DMS79 (cell line): ENCODE measurements at regions not wholly inside any gene's neighbourhood (a gene's known extent, or its start where the extent isn't known, plus 50 kb on each side); places are given as distances from the start of the nearest gene placed in this dataset.

ENCODE experiments used
- DNase-seq: peaks from one replicate; lab custom pipeline; 2025; lab: John Stamatoyannopoulos, UW

GRCh38 chr3:168384990-168385389 lies 289.3 kb upstream of the GOLIM4 start:
- DNase-seq: no peak

DNA sequence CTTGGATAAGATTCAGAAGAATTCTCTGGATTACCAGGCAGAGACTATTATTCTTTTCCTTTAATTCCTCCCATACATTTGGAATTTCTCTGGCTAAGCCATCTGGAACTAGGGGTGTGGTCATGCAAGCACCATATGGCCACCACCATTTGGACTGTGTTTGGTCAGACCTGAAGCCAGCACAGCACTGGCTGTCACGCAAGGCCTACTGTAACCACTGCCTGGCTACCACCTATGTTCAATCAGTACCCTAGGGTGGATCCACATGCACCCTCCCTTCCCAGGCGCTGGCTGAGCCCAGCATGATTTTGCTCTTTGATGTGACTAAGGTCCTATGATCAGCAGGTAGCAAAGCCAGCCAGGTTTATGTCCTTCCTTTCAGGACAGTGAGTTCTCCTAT lies 287.8 kb upstream of the GOLIM4 start:
- no peak for DNase-seq

DNA sequence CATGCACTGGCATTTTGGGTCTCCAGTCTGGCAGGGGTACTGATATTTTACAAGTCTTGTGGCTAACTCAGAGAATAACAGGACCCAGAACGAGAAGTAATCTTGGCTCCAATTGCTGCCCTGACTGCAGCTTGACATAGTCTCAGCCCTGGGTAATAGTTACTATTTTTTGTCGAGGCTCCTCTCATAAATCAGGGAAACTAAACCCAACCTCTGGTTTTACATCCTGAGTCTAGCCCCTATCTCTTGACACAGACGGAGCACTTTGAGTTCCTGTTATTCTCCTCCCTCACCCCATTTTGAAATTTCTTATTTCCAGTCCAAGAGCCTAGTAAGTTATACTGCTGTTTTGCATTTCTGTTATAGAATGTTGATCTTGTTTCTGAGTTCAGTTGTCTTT lies 276.1 kb upstream of the GOLIM4 start:
- no peak for DNase-seq

GRCh38 chr3:168364967-168365366 lies 269.2 kb upstream of the GOLIM4 start:
- DNase-seq: no peak

GRCh38 chr3:168362661-168363247 lies 267.0 kb upstream of the GOLIM4 start:
- no peak for DNase-seq

DNA sequence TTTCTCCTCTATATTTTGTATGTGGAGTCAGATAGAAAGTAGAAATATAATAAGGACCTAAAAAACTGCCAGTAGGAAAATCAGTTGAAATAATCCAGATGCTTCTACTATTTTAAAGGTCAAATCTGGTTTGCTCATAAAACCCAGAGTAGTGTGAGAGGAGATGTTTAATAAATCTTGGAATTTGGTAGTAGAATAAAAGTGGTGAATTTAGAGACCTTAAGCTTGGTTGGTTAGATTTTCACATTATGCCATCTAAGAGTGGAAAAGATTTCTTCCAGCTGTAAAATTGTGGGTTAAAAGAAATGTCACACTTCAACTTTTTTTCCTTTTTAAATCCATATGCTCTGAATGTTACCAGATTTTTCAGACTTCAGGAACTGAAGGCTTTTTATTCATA lies 266.4 kb upstream of the GOLIM4 start:
- no peak for DNase-seq

DNA sequence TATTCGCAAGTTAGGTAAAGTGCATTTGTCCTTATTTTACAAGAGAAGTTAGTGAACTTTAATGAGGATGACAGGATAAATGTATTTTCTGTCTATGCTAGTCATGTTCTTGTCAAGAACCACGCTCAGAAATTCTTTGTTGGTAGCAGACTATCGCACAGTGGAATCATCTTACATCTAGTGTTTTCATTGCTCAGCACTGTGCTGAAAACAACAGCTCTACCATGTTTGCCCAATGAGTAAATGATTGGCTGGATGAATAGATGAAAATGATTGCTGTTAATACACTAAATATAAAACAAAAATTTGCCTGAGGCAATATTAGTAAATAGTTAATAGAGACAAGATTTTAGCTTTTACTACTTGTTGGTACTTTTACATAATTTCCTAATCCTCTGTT lies 265.3 kb upstream of the GOLIM4 start:
- DNase-seq: no peak

GRCh38 chr3:168342946-168343850 lies 247.5 kb upstream of the GOLIM4 start:
- no peak for DNase-seq

DNA sequence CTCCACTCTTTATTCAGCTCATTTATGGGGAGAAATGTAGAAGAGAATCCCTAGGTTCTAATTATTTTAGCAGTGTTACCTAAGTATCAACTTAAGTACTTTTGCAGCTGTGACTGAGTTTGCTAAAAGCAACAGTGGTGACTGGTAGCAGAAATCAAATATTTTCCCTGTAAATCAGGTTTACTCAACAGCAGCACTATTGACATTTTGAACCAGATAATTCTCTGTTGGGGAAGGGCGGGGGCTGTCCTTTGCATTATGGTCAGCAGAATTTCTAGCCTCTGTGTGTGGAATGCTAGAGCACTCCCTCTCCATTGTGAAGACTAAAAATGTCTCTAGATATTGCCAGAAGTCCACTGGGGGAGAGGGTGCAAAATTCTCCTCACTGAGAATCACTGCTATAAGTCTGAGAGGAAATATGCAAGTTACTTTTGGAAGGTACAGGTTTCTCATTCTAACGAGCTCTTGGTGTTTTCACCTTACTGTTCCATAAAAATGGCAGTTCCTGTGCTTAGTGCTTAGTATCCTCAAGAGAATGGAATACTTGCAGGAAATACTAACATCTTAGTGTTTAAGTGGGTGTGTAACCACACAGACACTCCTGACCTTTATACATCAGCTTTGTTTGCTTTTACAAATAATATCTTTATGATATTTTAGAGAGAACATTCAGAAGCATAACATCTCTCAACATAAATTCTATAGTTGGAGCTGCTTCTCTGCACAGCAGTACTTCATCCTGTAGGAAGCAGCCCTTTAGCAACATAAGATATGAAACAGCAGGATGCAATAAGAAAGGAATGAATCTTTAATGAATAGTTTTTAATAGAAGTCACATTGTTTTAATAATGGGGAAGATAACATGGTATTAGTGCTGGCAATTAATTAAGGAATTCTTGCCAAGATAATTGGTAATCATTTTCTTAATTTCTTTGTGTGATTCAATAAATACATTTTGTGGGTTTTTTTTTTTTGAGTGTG lies 246.5 kb upstream of the GOLIM4 start:
- no peak for DNase-seq

DNA sequence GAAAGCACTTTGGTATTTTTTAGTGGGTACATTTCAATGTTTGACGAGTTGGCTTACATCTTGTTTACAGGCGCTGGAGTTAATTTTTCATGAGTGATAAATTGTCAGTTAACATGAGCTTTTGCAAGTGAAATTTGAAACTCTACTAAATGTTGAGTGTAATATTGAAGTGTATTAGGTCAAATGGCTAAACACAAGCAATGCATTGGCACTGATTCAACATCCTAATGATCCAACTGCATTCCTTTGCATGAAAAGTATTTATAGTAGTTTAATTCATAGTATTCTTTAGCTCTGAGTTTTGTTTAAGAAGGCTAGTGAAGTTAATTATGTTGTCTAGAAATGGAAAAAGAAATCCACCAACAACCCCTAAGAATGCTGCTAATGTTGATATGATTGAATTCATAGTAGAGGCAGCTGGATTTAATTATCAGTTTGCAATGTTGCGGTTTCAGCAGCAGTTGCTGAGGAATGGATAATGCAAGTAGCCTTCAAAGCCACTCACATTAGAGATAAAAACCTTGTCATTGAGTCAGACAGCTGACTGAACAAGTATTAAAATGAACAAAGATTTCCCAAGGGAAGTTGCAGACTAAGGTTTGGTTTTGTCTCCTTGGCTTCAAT lies 245.6 kb upstream of the GOLIM4 start:
- DNase-seq: no peak

- DNase-seq: no peak
These were observed 242.4 kb upstream of the GOLIM4 start for GRCh38 chr3:168338161-168338560.

DNA sequence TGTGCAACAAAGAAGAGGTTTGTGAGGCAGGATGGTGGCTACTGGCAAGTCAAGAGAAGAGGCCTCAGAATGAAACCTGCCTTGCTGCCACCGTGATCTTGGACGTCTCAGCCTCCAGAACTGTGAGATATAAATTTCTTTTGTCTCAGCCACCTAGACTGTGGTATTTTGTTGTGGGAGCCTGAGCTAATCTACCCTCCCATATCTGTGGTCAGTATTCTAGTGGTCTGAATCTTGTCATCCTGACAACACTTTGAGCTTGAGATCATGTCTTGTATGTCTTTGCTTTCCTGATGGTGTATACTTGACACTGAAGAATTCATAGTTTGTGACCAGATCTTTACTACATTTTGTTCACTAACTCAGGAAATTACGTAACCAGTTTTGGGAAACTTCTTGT lies 240.6 kb upstream of the GOLIM4 start:
- DNase-seq: no peak

DNA sequence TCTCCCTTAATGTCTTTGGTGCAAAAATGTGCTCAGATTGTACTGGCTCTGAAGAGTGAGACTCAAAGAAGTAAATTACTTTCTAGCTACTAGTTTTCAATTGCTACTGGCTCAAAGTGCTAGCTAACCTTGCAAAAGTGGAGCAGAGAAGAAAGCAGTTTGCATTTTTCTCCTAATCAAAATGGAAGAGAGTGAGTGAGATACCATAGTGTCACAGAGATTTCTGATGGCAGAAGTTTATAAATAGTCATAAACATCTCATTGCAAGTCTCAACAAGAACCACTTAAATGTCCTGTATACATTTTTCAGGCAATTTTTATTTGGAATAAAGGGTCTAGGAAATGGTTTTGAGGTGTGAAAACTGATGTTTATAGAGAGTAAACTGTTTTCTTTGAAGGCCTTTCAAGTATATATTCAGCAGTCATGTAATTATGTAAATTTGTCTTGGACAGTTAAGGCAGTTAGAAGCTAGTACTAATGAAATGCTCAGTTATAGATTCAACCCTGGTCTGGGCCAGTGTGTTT lies 237.7 kb upstream of the GOLIM4 start:
- no peak for DNase-seq

DNA sequence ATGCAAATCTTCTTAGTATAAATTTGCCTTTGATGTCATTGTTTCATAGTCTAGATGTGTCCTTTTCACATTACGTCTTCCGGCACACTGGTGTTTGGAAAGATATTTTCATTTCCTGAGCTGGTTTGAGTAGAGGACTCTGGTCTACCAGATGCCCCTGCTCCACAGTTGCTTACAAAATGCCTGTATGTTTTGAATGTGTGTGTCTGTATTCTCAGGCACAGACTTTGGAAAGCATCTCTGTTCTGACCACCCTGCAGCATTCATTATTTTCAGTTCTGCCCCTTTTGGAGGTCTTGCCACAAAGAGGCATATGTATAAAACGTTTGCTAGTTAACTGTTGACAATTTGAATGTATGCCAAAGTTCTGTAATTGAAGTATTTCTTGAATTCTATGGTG lies 236.0 kb upstream of the GOLIM4 start:
- no peak for DNase-seq

DNA sequence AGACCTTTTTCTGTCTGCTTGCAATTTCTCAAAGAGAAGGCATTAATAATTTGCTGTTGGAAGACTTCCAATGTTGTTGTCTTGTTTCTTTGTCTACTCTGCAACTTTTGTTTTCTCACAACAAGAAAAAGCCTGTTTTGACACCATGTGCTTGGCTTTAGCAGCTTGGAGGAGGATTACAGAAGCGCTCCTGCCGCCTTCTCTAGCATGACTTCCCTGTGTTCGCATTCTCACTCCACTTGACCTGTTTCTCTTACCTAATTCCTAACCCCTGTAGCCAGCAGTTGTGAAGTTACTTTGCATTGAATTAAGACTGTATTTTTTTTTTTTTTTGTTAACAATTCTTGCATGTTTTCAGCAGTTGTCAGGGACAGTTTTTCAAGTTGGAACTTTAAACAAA lies 235.3 kb upstream of the GOLIM4 start:
- no peak for DNase-seq

DNA sequence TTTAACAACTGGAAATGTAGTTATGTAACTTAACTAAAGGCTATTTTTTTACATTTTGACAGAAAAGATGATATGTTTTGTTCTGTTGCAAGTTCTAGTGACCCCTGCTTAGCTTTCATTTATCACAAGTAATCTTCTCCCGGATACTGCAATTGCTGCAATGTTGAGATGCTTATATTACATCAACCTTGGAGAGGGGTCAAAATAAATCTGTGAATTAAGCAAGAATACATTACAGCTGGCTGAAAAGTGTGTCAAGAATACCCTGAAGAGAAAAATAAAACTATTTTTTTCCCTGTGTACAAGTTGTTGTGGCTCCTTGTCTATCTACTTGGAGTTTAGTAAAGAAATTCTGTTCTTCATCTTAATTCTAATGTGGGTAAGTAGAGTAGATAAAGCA lies 232.1 kb upstream of the GOLIM4 start:
- no peak for DNase-seq

- no peak for DNase-seq
These were observed 230.0 kb upstream of the GOLIM4 start for GRCh38 chr3:168325684-168326083.

GRCh38 chr3:168322941-168323340 lies 227.2 kb upstream of the GOLIM4 start:
- DNase-seq: no peak

DNA sequence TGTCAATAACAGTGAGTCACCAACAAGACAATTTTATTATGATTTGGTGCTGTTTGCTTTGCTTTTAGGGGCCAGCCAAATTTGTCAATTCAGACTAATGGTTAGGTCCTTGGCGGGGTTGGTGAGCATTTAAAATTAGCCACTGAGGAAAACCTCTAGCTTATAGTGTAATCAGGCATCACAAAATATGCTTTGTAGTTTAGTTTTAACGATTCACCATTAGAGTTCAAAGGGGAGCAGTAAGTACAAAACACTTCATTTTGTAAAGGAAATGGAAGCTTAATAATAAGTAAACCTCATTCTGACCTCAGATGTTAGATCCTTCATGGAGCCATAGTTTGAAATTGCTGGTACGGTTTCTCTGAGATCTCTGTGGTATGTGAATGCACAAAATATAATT lies 218.4 kb upstream of the GOLIM4 start:
- DNase-seq: no peak

- DNase-seq: no peak
These were observed 217.3 kb upstream of the GOLIM4 start for GRCh38 chr3:168312984-168313383.

- DNase-seq: no peak
These were observed 212.2 kb upstream of the GOLIM4 start for GRCh38 chr3:168307893-168308292.

DNA sequence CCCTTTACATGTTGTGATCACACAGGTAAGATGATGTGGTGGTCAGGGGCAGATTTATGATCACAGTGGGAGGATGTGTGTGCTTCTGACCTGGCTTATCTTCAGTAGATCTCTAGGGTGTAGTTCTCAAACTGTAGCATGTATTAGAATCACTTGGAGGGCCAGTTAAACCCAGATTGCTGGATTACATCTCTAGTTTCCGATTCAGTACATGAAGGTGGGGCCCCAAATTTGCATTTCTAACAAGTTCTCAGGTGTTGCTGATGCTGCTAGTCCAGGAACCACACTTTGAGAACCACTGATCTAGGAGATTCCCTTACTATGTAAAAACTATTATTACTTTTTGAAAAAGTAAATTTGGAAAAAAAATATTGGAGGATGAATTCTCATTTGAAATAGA lies 199.3 kb upstream of the GOLIM4 start:
- DNase-seq: no peak
